CD4-positive, CD25-positive, alpha-beta regulatory T cell (primary cell): ENCODE measurements at regions not wholly inside any gene's neighbourhood (a gene's known extent, or its start where the extent isn't known, plus 50 kb on each side); places are given as distances from the start of the nearest gene placed in this dataset.

Experiments
- ATAC-seq, 2 donors: fragments of 150-1000 bp; cut with Tn5 transposase; one replicate each; pipeline ENCODE4 v1.10.0; 2021; ENCODE audit warnings: low read depth in 2 of 2, moderate number of reproducible peaks in 2 of 2, moderate library complexity in 1 of 2
- DNase-seq, 3 donors: peaks; one replicate each; pipeline versions ENCODE4 v3.0.0 to v3.0.0-alpha.2; 2012 to 2022; ENCODE audit warnings: mixed read lengths in 1 of 3
- H3K27ac ChIP-seq: one replicate; pipeline ENCODE4 v1.7.0; 2013; ENCODE audit warnings: mild to moderate bottlenecking, low read length; ENCODE audit not compliant: insufficient read depth, poor library complexity, severe bottlenecking
- H3K27me3 ChIP-seq: one replicate; pipeline ENCODE4 v1.7.0; 2013; ENCODE audit warnings: low read length; ENCODE audit not compliant: control insufficient read depth, insufficient read depth
- H3K36me3 ChIP-seq: one replicate; pipeline ENCODE4 v1.7.0; 2013; ENCODE audit warnings: mild to moderate bottlenecking, low read length, moderate library complexity; ENCODE audit not compliant: control insufficient read depth, insufficient read depth
- H3K4me1 ChIP-seq: 2 replicates; pipeline ENCODE4 v1.7.0; 2013; ENCODE audit warnings: mild to moderate bottlenecking, low read length; ENCODE audit not compliant: insufficient read depth, control insufficient read depth, poor library complexity, severe bottlenecking
- H3K4me3 ChIP-seq: one replicate; pipeline ENCODE4 v1.7.0; 2013; ENCODE audit warnings: low read depth, mild to moderate bottlenecking, low read length, moderate library complexity
- H3K9me3 ChIP-seq, 2 experiments: 1 replicate in 1 of 2; 2 replicates in 1 of 2; pipeline ENCODE4 v1.7.0; 2013; ENCODE audit warnings: low read length in 2 of 2, mild to moderate bottlenecking in 1 of 2, moderate library complexity in 1 of 2; ENCODE audit not compliant: control insufficient read depth in 2 of 2
- H3K27ac Mint-ChIP-seq, 3 donors: one replicate each; pipeline ENCODE4 v1.8.0; 2020 to 2022; ENCODE audit warnings: mild to moderate bottlenecking in 3 of 3, mixed read lengths in 3 of 3, moderate library complexity in 2 of 3
- H3K27me3 Mint-ChIP-seq: one replicate; pipeline ENCODE4 v1.8.0; 2022; ENCODE audit warnings: mild to moderate bottlenecking, mixed read lengths
- H3K36me3 Mint-ChIP-seq: one replicate; pipeline ENCODE4 v1.8.0; 2020; ENCODE audit warnings: mixed read lengths
- H3K4me1 Mint-ChIP-seq, 4 donors: one replicate each; pipeline ENCODE4 v1.8.0; 2020 to 2022; ENCODE audit warnings: mixed read lengths in 4 of 4, mild to moderate bottlenecking in 1 of 4
- H3K4me3 Mint-ChIP-seq, 4 donors: one replicate each; pipeline ENCODE4 v1.8.0; 2020 to 2022; ENCODE audit warnings: mild to moderate bottlenecking in 4 of 4, mixed read lengths in 4 of 4, moderate library complexity in 3 of 4
- H3K9me3 Mint-ChIP-seq, 7 donors: one replicate each; pipeline ENCODE4 v1.8.0; 2020 to 2022; ENCODE audit warnings: mixed read lengths in 7 of 7, mild to moderate bottlenecking in 3 of 7, moderate library complexity in 2 of 7

DNA sequence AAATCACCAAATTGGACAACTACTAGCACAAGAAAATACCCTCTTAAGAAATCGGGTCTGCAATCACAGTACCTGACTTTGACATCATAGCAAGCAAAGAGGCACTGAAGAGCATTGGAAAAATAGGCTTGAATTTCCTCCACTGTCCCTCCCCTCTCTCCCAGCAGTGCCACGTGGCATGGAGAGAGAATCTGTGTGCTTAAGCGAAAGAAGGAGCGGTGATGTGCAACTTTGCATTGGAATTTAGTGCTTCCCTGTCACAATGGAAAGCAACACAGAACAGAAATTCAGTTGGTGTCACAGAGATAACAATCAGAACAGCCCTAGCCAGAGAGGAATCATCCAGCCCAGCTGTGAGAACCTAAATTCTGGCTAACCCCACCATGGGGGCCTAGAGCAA, 207.5 kb upstream of the SLITRK3 start:
- no peaks in the 10 kb centered on the region for H3K27me3 ChIP-seq
- no peaks in the 10 kb centered on the region for H3K36me3 ChIP-seq
- H3K36me3 Mint-ChIP-seq: no peaks in the 10 kb centered on the region
- ATAC-seq: no peak
- H3K4me1 ChIP-seq: no peaks in the 10 kb centered on the region
- no peak overlapping the region for H3K27ac ChIP-seq
- no peak overlapping the region for H3K4me3 ChIP-seq
- H3K4me3 Mint-ChIP-seq: no peak overlapping the region
- peaks cover 0 to 11% of the 10 kb centered on the region in 2 experiments for H3K9me3 ChIP-seq
- no peak for DNase-seq
- H3K27me3 Mint-ChIP-seq: no peaks in the 10 kb centered on the region
- no peak overlapping the region for H3K27ac Mint-ChIP-seq
- H3K9me3 Mint-ChIP-seq: peaks cover 0 to 9% (median 6%) of the 10 kb centered on the region in 7 donors
- no peaks in the 10 kb centered on the region for H3K4me1 Mint-ChIP-seq

DNA sequence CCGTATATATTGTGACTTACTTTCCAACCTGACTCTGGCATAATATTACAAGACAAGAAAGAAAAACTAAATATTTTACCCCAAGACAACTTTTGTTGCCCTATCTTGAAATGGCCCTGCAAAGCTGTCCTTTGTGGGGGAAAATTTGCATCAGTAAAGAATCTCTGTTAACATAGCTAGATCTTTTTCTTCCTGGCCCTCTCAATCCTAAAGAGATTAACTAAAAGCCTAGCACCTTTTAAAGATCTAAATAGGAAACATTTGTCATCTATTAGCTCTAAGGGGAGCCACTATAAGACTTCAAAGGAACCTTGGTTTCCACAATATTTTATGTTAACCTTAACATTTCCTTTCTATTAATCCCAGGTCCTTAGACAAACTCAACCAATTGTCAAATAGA, 199.0 kb upstream of the SLITRK3 start:
- Histone ChIP-seq H3K27ac (no peak overlapping the region), H3K36me3 (no peaks in the 10 kb centered on the region), H3K4me3 (no peak overlapping the region), H3K27me3 (no peaks in the 10 kb centered on the region), H3K4me1 (no peaks in the 10 kb centered on the region), H3K9me3 (no peaks in the 10 kb centered on the region)
- H3K4me3 Mint-ChIP-seq: no peak overlapping the region
- H3K27ac Mint-ChIP-seq: no peak overlapping the region
- no peak for DNase-seq
- H3K9me3 Mint-ChIP-seq: peaks cover 0 to 10% (median 2%) of the 10 kb centered on the region in 7 donors
- no peaks in the 10 kb centered on the region for H3K4me1 Mint-ChIP-seq
- no peaks in the 10 kb centered on the region for H3K27me3 Mint-ChIP-seq
- ATAC-seq: no peak
- no peaks in the 10 kb centered on the region for H3K36me3 Mint-ChIP-seq

DNA sequence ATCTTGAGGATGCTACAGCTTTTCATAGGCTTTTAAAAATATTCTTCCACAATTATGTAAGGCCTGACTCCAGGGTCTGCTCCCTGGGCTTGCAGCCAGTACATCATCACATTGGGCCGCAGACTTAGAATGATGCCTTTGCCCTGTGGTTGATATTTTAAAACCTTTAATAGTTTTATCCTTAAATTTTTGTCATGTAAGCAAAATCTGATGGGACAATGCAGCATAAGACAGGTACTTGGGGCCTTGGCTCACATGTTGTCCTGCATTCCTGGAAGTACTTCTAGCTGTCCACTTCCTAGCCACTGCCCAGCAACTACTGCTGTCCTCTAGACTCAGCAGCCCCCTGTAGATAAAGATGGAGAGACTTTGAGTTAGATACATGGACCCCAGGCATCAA, 197.3 kb upstream of the SLITRK3 start:
- H3K4me3 Mint-ChIP-seq: no peak overlapping the region
- no peak for ATAC-seq

DNA sequence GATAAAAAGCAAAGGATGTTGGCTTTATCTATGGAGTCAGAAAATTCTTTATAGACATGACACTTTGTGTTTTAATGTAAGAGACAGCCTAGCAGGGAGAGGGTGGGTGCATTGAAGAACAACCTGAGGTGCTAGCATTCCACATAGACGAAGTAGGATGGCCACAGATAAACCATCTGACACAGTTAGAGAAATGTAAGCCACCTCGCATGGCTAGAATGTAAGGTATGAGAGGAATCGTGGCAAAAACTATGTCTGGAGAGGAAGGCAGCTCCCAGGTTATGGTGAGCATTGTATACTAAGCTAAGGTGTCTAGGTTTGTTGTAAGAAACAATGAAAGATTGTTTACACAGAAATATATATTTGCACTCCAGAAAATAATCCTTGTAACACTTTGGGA, 194.0 kb upstream of the SLITRK3 start:
- no peaks in the 10 kb centered on the region for H3K27me3 ChIP-seq
- Mint-ChIP-seq H3K4me1 (no peaks in the 10 kb centered on the region), H3K4me3 (no peak overlapping the region), H3K9me3 (peaks cover 0 to 12% (median 2%) of the 10 kb centered on the region in 7 donors), H3K27ac (no peak overlapping the region), H3K36me3 (no peaks in the 10 kb centered on the region), H3K27me3 (no peaks in the 10 kb centered on the region)
- H3K27ac ChIP-seq: no peak overlapping the region
- H3K36me3 ChIP-seq: no peaks in the 10 kb centered on the region
- no peaks in the 10 kb centered on the region for H3K9me3 ChIP-seq
- ATAC-seq (no peak), DNase-seq (no peak)
- H3K4me3 ChIP-seq: no peak overlapping the region
- H3K4me1 ChIP-seq: no peaks in the 10 kb centered on the region

More for the DNA sequence above, 197.3 kb upstream of the SLITRK3 start:
- Histone ChIP-seq H3K4me3 (no peak overlapping the region), H3K36me3 (no peaks in the 10 kb centered on the region), H3K27ac (no peak overlapping the region), H3K4me1 (no peaks in the 10 kb centered on the region), H3K9me3 (no peaks in the 10 kb centered on the region), H3K27me3 (no peaks in the 10 kb centered on the region)
- no peak for DNase-seq
- Mint-ChIP-seq H3K36me3 (no peaks in the 10 kb centered on the region), H3K27me3 (no peaks in the 10 kb centered on the region), H3K9me3 (peaks cover 0 to 12% (median 4%) of the 10 kb centered on the region in 7 donors), H3K27ac (no peak overlapping the region), H3K4me1 (no peaks in the 10 kb centered on the region)

DNA sequence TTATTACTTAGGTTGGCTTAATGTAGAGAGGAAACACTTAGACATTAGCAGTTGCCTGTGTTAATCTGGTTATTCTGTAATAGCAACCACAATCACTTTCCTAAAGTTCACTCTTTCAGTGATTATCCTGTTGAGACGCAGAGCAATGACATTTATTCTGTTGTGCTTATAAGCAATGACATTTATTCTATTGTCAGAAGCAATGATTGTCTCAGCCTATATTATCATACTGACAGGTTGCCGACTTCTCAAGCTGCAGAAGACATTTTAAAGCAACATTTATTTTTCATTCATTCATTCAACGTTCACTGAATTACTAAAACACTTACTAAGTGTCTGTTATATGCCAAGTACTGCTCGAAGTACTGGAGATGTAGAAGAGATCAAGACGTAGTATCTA, 193.5 kb upstream of the SLITRK3 start:
- no peaks in the 10 kb centered on the region for H3K27me3 Mint-ChIP-seq

DNA sequence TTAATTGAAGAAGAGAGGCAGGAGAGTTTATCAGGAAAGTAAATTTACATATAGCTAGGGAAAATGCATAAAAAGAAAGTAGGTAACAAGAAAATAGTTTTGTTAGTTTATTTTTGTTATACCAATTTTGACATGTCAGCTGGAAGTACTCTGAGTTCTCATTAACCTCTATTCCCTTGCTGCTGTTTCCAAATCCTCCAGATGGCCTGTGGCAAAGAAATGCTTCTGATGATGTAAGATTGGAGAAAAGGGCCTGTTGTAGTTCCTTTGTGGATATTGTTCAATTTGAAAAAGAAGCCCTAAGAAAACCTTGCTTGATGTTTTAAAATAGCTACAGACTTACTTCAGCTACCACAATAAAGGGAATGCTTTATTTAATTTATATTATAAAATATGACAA, 192.9 kb upstream of the SLITRK3 start:
- Mint-ChIP-seq H3K9me3 (peaks cover 1 to 12% (median 2%) of the 10 kb centered on the region in 7 donors), H3K4me3 (no peak overlapping the region), H3K27me3 (no peaks in the 10 kb centered on the region), H3K27ac (no peak overlapping the region), H3K4me1 (no peaks in the 10 kb centered on the region), H3K36me3 (no peaks in the 10 kb centered on the region)
- ATAC-seq (no peak), DNase-seq (no peak)
- Histone ChIP-seq H3K36me3 (no peaks in the 10 kb centered on the region), H3K9me3 (no peaks in the 10 kb centered on the region), H3K27me3 (no peaks in the 10 kb centered on the region), H3K4me1 (no peaks in the 10 kb centered on the region), H3K27ac (no peak overlapping the region), H3K4me3 (no peak overlapping the region)

More for the DNA sequence above, 193.5 kb upstream of the SLITRK3 start:
- DNase-seq: no peak
- ATAC-seq: no peak
- Histone ChIP-seq H3K9me3 (no peaks in the 10 kb centered on the region), H3K4me1 (no peaks in the 10 kb centered on the region), H3K27me3 (no peaks in the 10 kb centered on the region), H3K27ac (no peak overlapping the region), H3K4me3 (no peak overlapping the region), H3K36me3 (no peaks in the 10 kb centered on the region)
- H3K4me1 Mint-ChIP-seq: no peaks in the 10 kb centered on the region
- H3K27ac Mint-ChIP-seq: no peak overlapping the region
- no peak overlapping the region for H3K4me3 Mint-ChIP-seq
- H3K9me3 Mint-ChIP-seq: peaks cover 1 to 12% (median 2%) of the 10 kb centered on the region in 7 donors
- H3K36me3 Mint-ChIP-seq: no peaks in the 10 kb centered on the region

DNA sequence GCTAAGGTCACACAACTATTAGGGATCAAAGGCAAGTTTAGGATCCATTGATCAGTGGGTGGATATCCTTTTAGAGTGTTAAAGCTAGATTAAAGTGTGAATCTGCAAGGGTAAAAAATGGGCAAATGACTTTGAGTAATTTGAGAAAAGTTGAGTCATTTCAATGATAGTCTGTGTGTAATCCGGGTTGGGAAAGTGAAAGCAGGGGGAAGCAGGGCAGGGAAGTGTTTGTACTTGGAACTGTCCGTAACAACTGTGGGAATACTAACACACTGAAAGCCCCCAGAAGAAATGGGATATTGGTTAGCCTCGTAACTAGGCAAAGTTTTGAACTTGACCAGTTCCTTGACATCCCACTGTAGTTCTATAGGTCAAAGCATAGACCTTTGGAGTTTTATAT, 187.2 kb upstream of the SLITRK3 start:
- no peak overlapping the region for H3K27ac ChIP-seq
- no peaks in the 10 kb centered on the region for H3K27me3 ChIP-seq
- Mint-ChIP-seq H3K9me3 (peaks cover 0 to 17% (median 7%) of the 10 kb centered on the region in 7 donors), H3K4me3 (no peak overlapping the region), H3K27me3 (no peaks in the 10 kb centered on the region), H3K36me3 (no peaks in the 10 kb centered on the region), H3K27ac (no peak overlapping the region), H3K4me1 (no peaks in the 10 kb centered on the region)
- H3K36me3 ChIP-seq: no peaks in the 10 kb centered on the region
- no peaks in the 10 kb centered on the region for H3K4me1 ChIP-seq
- no peak for ATAC-seq
- no peak overlapping the region for H3K4me3 ChIP-seq
- H3K9me3 ChIP-seq: no peaks in the 10 kb centered on the region
- no peak for DNase-seq

DNA sequence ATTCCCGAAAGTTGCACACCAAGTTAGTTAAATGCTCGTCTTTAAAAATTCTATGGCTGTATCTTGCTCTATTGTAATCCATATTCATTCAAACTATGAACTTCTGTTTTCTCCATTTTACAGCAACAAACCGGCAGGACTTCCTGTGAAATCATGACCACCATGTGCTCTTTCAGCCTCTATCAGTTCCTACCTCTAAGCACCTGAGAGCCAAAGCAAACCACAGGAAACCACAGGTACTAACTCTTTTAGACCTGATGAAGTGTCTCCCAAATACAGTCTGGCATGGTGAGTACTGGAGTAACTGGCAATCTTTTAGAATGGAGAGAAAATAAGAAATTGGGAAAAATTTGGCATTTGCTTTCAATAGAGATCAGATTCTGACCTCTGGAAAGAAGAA, 186.5 kb upstream of the SLITRK3 start:
- no peak overlapping the region for H3K4me3 Mint-ChIP-seq
- H3K4me1 ChIP-seq: no peaks in the 10 kb centered on the region
- no peaks in the 10 kb centered on the region for H3K9me3 ChIP-seq
- H3K27me3 ChIP-seq: no peaks in the 10 kb centered on the region
- H3K27me3 Mint-ChIP-seq: no peaks in the 10 kb centered on the region
- ATAC-seq: no peak
- no peak overlapping the region for H3K27ac ChIP-seq
- H3K27ac Mint-ChIP-seq: no peak overlapping the region
- H3K9me3 Mint-ChIP-seq: peaks cover 0 to 14% (median 7%) of the 10 kb centered on the region in 7 donors
- no peaks in the 10 kb centered on the region for H3K36me3 ChIP-seq
- no peaks in the 10 kb centered on the region for H3K4me1 Mint-ChIP-seq
- no peak overlapping the region for H3K4me3 ChIP-seq
- no peaks in the 10 kb centered on the region for H3K36me3 Mint-ChIP-seq
- no peak for DNase-seq
